ENCODE measurements at regions not wholly inside any gene's neighbourhood (a gene's known extent, or its start where the extent isn't known, plus 50 kb on each side); places are given as distances from the start of the nearest gene placed in this dataset.

- DNase-seq, result no peak
- Histone ChIP-seq H3K4me1 (ENCODE audit: control insufficient read depth, insufficient read depth, low read depth, low read length) (no peaks in the 10 kb centered on the region), H3K36me3 (ENCODE audit: control insufficient read depth in 1 of 2, insufficient read depth in 2 of 2, low read depth in 1 of 2, low read length in 2 of 2) (no peaks in the 10 kb centered on the region), H4K8ac (ENCODE audit: low read length) (no peak overlapping the region), H2BK12ac (ENCODE audit: low read length in 2 of 2) (no peak overlapping the region), H3K18ac (ENCODE audit: low read depth in 1 of 2, low read length in 2 of 2) (no peak overlapping the region), H3K9me3 (ENCODE audit: control insufficient read depth, low read length) (no peaks in the 10 kb centered on the region), H2AFZ (ENCODE audit: low read depth, low read length) (no peak overlapping the region), H3K27ac (ENCODE audit: low read length, poor library complexity, severe bottlenecking) (no peak overlapping the region), H3K4me2 (ENCODE audit: low read length, poor library complexity, severe bottlenecking) (no peak overlapping the region), H2BK120ac (ENCODE audit: low read depth, low read length) (no peak overlapping the region), H3K4me3 (ENCODE audit: insufficient read depth in 1 of 2, low read depth in 1 of 2, low read length in 2 of 2) (no peak overlapping the region), H3K23ac (ENCODE audit: low read length in 2 of 2) (no peak overlapping the region), H3K79me1 (replicated peaks; ENCODE audit: low read length, poor library complexity, severe bottlenecking) (no peaks in the 10 kb centered on the region), H4K91ac (ENCODE audit: low read length) (no peak overlapping the region), H3K14ac (ENCODE audit: low read length in 2 of 2) (no peak overlapping the region), H2BK15ac (ENCODE audit: low read depth, poor library complexity, severe bottlenecking) (no peak overlapping the region), H2AK5ac (ENCODE audit: low read length, severe bottlenecking) (no peak overlapping the region), H2BK5ac (ENCODE audit: low read depth, low read length, poor library complexity, severe bottlenecking) (no peak overlapping the region), H3K27me3 (ENCODE audit: control insufficient read depth in 1 of 2, insufficient read depth in 1 of 2, low read length in 2 of 2) (no peaks in the 10 kb centered on the region), H3K9ac (ENCODE audit: low read length) (no peak overlapping the region), H3K4ac (ENCODE audit: low read depth in 1 of 2, low read length in 2 of 2) (no peak overlapping the region)
- WGBS, result 53% methylated on average over 2 of the region's 4 CpGs
Observed at GRCh38 chr2:8379549-8379948, 302.3 kb upstream of the ID2 start.

- Histone ChIP-seq H2BK120ac (ENCODE audit: low read depth, low read length) (no peak overlapping the region), H4K8ac (ENCODE audit: low read length) (peak overlapping the region; percentile 39), H3K4ac (ENCODE audit: low read depth in 1 of 2, low read length in 2 of 2) (no peak overlapping the region), H2BK15ac (ENCODE audit: low read depth, poor library complexity, severe bottlenecking) (no peak overlapping the region), H3K36me3 (ENCODE audit: control insufficient read depth in 1 of 2, insufficient read depth in 2 of 2, low read depth in 1 of 2, low read length in 2 of 2) (no peaks in the 10 kb centered on the region), H3K4me3 (ENCODE audit: insufficient read depth in 1 of 2, low read depth in 1 of 2, low read length in 2 of 2) (no peak overlapping the region), H2AK5ac (ENCODE audit: low read length, severe bottlenecking) (no peak overlapping the region), H3K9ac (ENCODE audit: low read length) (no peak overlapping the region), H3K14ac (ENCODE audit: low read length in 2 of 2) (no peak overlapping the region), H3K18ac (ENCODE audit: low read depth in 1 of 2, low read length in 2 of 2) (peak overlapping the region in 1 of 2 experiments; percentile 21), H2BK5ac (ENCODE audit: low read depth, low read length, poor library complexity, severe bottlenecking) (no peak overlapping the region), H3K4me2 (ENCODE audit: low read length, poor library complexity, severe bottlenecking) (no peak overlapping the region), H4K91ac (ENCODE audit: low read length) (no peak overlapping the region), H3K79me1 (replicated peaks; ENCODE audit: low read length, poor library complexity, severe bottlenecking) (no peaks in the 10 kb centered on the region), H2AFZ (ENCODE audit: low read depth, low read length) (no peak overlapping the region), H3K9me3 (ENCODE audit: control insufficient read depth, low read length) (no peaks in the 10 kb centered on the region), H3K27ac (ENCODE audit: low read length, poor library complexity, severe bottlenecking) (no peak overlapping the region), H3K27me3 (ENCODE audit: control insufficient read depth in 1 of 2, insufficient read depth in 1 of 2, low read length in 2 of 2) (no peaks in the 10 kb centered on the region), H2BK12ac (ENCODE audit: low read length in 2 of 2) (no peak overlapping the region), H3K4me1 (ENCODE audit: control insufficient read depth, insufficient read depth, low read depth, low read length) (no peaks in the 10 kb centered on the region), H3K23ac (ENCODE audit: low read length in 2 of 2) (peak overlapping the region in 1 of 2 experiments; percentile 59)
- peak; percentile 24 for DNase-seq
- 6% methylated on average over 6 of the region's 6 CpGs for WGBS
Observed at GRCh38 chr2:8380026-8380425, 301.8 kb upstream of the ID2 start.

GRCh38 chr2:8380566-8380965 lies 301.3 kb upstream of the ID2 start:
- Histone ChIP-seq H3K4me2 (ENCODE audit: low read length, poor library complexity, severe bottlenecking) (no peak overlapping the region), H3K14ac (ENCODE audit: low read length in 2 of 2) (peak overlapping the region in 1 of 2 experiments; percentile 48), H3K79me1 (replicated peaks; ENCODE audit: low read length, poor library complexity, severe bottlenecking) (no peaks in the 10 kb centered on the region), H3K4me3 (ENCODE audit: insufficient read depth in 1 of 2, low read depth in 1 of 2, low read length in 2 of 2) (no peak overlapping the region), H3K18ac (ENCODE audit: low read depth in 1 of 2, low read length in 2 of 2) (no peak overlapping the region), H3K27ac (ENCODE audit: low read length, poor library complexity, severe bottlenecking) (no peak overlapping the region), H3K9ac (ENCODE audit: low read length) (no peak overlapping the region), H3K23ac (ENCODE audit: low read length in 2 of 2) (no peak overlapping the region), H2BK5ac (ENCODE audit: low read depth, low read length, poor library complexity, severe bottlenecking) (no peak overlapping the region), H3K9me3 (ENCODE audit: control insufficient read depth, low read length) (no peaks in the 10 kb centered on the region), H3K36me3 (ENCODE audit: control insufficient read depth in 1 of 2, insufficient read depth in 2 of 2, low read depth in 1 of 2, low read length in 2 of 2) (no peaks in the 10 kb centered on the region), H3K27me3 (ENCODE audit: control insufficient read depth in 1 of 2, insufficient read depth in 1 of 2, low read length in 2 of 2) (no peaks in the 10 kb centered on the region), H4K91ac (ENCODE audit: low read length) (no peak overlapping the region), H2AK5ac (ENCODE audit: low read length, severe bottlenecking) (no peak overlapping the region), H2BK12ac (ENCODE audit: low read length in 2 of 2) (no peak overlapping the region), H3K4ac (ENCODE audit: low read depth in 1 of 2, low read length in 2 of 2) (peak overlapping the region in 1 of 2 experiments; percentile 50), H2BK15ac (ENCODE audit: low read depth, poor library complexity, severe bottlenecking) (no peak overlapping the region), H2AFZ (ENCODE audit: low read depth, low read length) (no peak overlapping the region), H2BK120ac (ENCODE audit: low read depth, low read length) (no peak overlapping the region), H3K4me1 (ENCODE audit: control insufficient read depth, insufficient read depth, low read depth, low read length) (no peaks in the 10 kb centered on the region), H4K8ac (ENCODE audit: low read length) (no peak overlapping the region)
- WGBS, result 99% methylated on average over 3 of the region's 3 CpGs
- no peak for DNase-seq

- no peaks in the 10 kb centered on the region for H3K9me3 ChIP-seq (ENCODE audit: control insufficient read depth, low read length)
- no peaks in the 10 kb centered on the region for H3K27me3 ChIP-seq (ENCODE audit: control insufficient read depth in 1 of 2, insufficient read depth in 1 of 2, low read length in 2 of 2)
- no peak overlapping the region for H3K4me3 ChIP-seq (ENCODE audit: insufficient read depth in 1 of 2, low read depth in 1 of 2, low read length in 2 of 2)
- H3K18ac ChIP-seq (ENCODE audit: low read depth in 1 of 2, low read length in 2 of 2), result no peak overlapping the region
- no peak overlapping the region for H4K8ac ChIP-seq (ENCODE audit: low read length)
- no peak overlapping the region for H3K9ac ChIP-seq (ENCODE audit: low read length)
- no peak overlapping the region for H2AFZ ChIP-seq (ENCODE audit: low read depth, low read length)
- H2BK120ac ChIP-seq (ENCODE audit: low read depth, low read length), result no peak overlapping the region
- no peak overlapping the region for H2BK12ac ChIP-seq (ENCODE audit: low read length in 2 of 2)
- H3K4me2 ChIP-seq (ENCODE audit: low read length, poor library complexity, severe bottlenecking), result no peak overlapping the region
- no peaks in the 10 kb centered on the region for H3K79me1 ChIP-seq (replicated peaks; ENCODE audit: low read length, poor library complexity, severe bottlenecking)
- H3K36me3 ChIP-seq (ENCODE audit: control insufficient read depth in 1 of 2, insufficient read depth in 2 of 2, low read depth in 1 of 2, low read length in 2 of 2), result no peaks in the 10 kb centered on the region
- no peaks in the 10 kb centered on the region for H3K4me1 ChIP-seq (ENCODE audit: control insufficient read depth, insufficient read depth, low read depth, low read length)
- no peak overlapping the region for H2BK5ac ChIP-seq (ENCODE audit: low read depth, low read length, poor library complexity, severe bottlenecking)
- H4K91ac ChIP-seq (ENCODE audit: low read length), result no peak overlapping the region
- no peak overlapping the region for H2BK15ac ChIP-seq (ENCODE audit: low read depth, poor library complexity, severe bottlenecking)
- no peak for DNase-seq
- H3K23ac ChIP-seq (ENCODE audit: low read length in 2 of 2), result no peak overlapping the region
- no peak overlapping the region for H3K4ac ChIP-seq (ENCODE audit: low read depth in 1 of 2, low read length in 2 of 2)
- H2AK5ac ChIP-seq (ENCODE audit: low read length, severe bottlenecking), result no peak overlapping the region
- no peak overlapping the region for H3K27ac ChIP-seq (ENCODE audit: low read length, poor library complexity, severe bottlenecking)
- 82% methylated on average over 4 of the region's 4 CpGs for WGBS
- H3K14ac ChIP-seq (ENCODE audit: low read length in 2 of 2), result no peak overlapping the region
Observed at GRCh38 chr2:8382485-8382884, 299.4 kb upstream of the ID2 start.

All from mesenchymal stem cell (in vitro differentiated cells and primary cell).